ENCODE measurements at regions not wholly inside any gene's neighbourhood (a gene's known extent, or its start where the extent isn't known, plus 50 kb on each side); places are given as distances from the start of the nearest gene placed in this dataset.

- TF ChIP-seq, protein P1, sequence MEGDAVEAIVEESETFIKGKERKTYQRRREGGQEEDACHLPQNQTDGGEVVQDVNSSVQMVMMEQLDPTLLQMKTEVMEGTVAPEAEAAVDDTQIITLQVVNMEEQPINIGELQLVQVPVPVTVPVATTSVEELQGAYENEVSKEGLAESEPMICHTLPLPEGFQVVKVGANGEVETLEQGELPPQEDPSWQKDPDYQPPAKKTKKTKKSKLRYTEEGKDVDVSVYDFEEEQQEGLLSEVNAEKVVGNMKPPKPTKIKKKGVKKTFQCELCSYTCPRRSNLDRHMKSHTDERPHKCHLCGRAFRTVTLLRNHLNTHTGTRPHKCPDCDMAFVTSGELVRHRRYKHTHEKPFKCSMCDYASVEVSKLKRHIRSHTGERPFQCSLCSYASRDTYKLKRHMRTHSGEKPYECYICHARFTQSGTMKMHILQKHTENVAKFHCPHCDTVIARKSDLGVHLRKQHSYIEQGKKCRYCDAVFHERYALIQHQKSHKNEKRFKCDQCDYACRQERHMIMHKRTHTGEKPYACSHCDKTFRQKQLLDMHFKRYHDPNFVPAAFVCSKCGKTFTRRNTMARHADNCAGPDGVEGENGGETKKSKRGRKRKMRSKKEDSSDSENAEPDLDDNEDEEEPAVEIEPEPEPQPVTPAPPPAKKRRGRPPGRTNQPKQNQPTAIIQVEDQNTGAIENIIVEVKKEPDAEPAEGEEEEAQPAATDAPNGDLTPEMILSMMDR (IDR thresholded peaks at IDR 0.05): no peak
- no peak for TF ChIP-seq POLR2A (IDR thresholded peaks at IDR 0.05)
- Histone ChIP-seq H3K27ac (no peak overlapping the region), H3K27me3 (no peaks in the 10 kb centered on the region), H3K4me1 (no peaks in the 10 kb centered on the region), H3K4me3 (no peak overlapping the region), H3K9me3 (no peaks in the 10 kb centered on the region), H3K36me3 (no peaks in the 10 kb centered on the region)
- DNase-seq: no peak
- intact Hi-C loops (cut with DNase I): no loop called here
- WGBS, 2 donors: 52 to 57% methylated on average over 2 of the region's 3 CpGs
These were observed 645.2 kb upstream of the EPHA6 start for GRCh38 chr3:96169111-96169766.

- Histone ChIP-seq H3K36me3 (no peaks in the 10 kb centered on the region), H3K27ac (no peak overlapping the region), H3K4me3 (no peak overlapping the region), H3K4me1 (no peaks in the 10 kb centered on the region), H3K27me3 (no peaks in the 10 kb centered on the region), H3K9me3 (no peaks in the 10 kb centered on the region)
- DNase-seq: no peak
- intact Hi-C loops (cut with DNase I): no loop called here
- no peak for TF ChIP-seq POLR2A (IDR thresholded peaks at IDR 0.05)
- TF ChIP-seq, protein P1 (IDR thresholded peaks at IDR 0.05): no peak
These were observed 641.5 kb upstream of the EPHA6 start for GRCh38 chr3:96172917-96173316.

DNA sequence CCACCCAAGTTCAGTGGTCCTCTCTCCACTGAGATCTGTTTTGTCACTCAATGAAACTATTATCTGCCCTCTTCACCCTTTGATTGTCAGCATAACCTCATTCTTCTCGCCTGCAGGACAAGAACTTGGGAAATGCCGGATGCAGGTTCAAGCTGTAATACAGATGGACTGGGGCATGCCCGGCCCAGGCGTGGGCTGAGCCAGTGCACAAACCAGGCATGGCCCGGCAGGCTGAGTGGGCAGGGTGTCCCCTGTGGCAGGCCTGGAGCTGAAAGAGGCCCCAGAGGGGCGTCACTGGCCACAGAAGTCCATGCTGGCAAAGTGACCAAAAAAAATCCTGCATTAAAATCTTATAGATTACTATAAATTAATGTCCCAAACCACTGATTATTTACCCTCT lies 638.9 kb upstream of the EPHA6 start:
- intact Hi-C loops (cut with DNase I): no loop called here
- Histone ChIP-seq H3K4me3 (no peak overlapping the region), H3K27me3 (no peaks in the 10 kb centered on the region), H3K4me1 (no peaks in the 10 kb centered on the region), H3K27ac (no peak overlapping the region), H3K9me3 (no peaks in the 10 kb centered on the region), H3K36me3 (no peaks in the 10 kb centered on the region)
- no peak for TF ChIP-seq POLR2A (IDR thresholded peaks at IDR 0.05)
- TF ChIP-seq, protein P1 (IDR thresholded peaks at IDR 0.05): no peak
- DNase-seq: no peak
- 72 to 74% methylated on average over 4 to 6 of the region's 6 CpGs for WGBS, 2 donors

DNA sequence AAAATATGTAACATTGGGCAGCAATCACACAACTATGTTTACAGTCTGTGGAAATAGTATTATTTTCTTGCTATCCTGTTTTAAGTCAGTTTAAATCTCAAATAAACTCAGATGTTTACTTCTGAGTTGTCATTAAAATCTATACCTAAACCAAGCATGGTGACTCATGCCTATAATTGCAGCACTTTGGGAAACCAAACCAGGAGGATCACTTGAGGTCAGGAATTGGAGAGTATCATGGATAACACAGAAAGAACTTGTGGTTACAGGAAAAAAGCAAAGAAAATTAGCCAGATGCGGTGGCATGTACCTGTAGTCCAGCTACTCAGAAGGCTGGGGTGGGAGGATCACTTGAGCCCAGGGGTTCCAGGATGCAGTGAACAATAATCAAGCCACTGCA lies 631.6 kb upstream of the EPHA6 start:
- Histone ChIP-seq H3K27me3 (no peaks in the 10 kb centered on the region), H3K4me1 (no peaks in the 10 kb centered on the region), H3K4me3 (no peak overlapping the region), H3K36me3 (no peaks in the 10 kb centered on the region), H3K27ac (no peak overlapping the region), H3K9me3 (no peaks in the 10 kb centered on the region)
- TF ChIP-seq POLR2A (IDR thresholded peaks at IDR 0.05): no peak
- TF ChIP-seq, protein P1 (IDR thresholded peaks at IDR 0.05): no peak
- DNase-seq: no peak
- intact Hi-C loops (cut with DNase I): no loop called here
- 82 to 100% methylated on average over 1 of the region's 1 CpG for WGBS, 2 donors

- Histone ChIP-seq H3K4me3 (no peak overlapping the region), H3K36me3 (no peaks in the 10 kb centered on the region), H3K27me3 (no peaks in the 10 kb centered on the region), H3K4me1 (no peaks in the 10 kb centered on the region), H3K9me3 (no peaks in the 10 kb centered on the region), H3K27ac (no peak overlapping the region)
- 50 to 53% methylated on average over 1 of the region's 1 CpG for WGBS, 2 donors
- TF ChIP-seq POLR2A (IDR thresholded peaks at IDR 0.05): no peak
- TF ChIP-seq, protein P1 (IDR thresholded peaks at IDR 0.05): no peak
- intact Hi-C loops (cut with DNase I): no loop called here
- no peak for DNase-seq
These were observed 630.5 kb upstream of the EPHA6 start for GRCh38 chr3:96183871-96184270.

All from esophagus squamous epithelium (tissue), 5 donors.